HepG2 (cell line): ENCODE measurements at regions not wholly inside any gene's neighbourhood (a gene's known extent, or its start where the extent isn't known, plus 50 kb on each side); places are given as distances from the start of the nearest gene placed in this dataset.

Experiments used
- ARID3A ChIP-seq: IDR thresholded peaks from 2 replicates; pipeline ENCODE4 v1.6.1; 2012; ENCODE audit warnings: low read depth, low read length, improper control_type of control experiment
- ARID5B ChIP-seq: IDR thresholded peaks from 2 replicates; pipeline ENCODE4 v1.4.0; 2020; ENCODE audit warnings: mild to moderate bottlenecking, missing genetic modification reagents
- CTCF ChIP-seq: sonication (generic); formaldehyde crosslinking; IDR thresholded peaks from 2 replicates; pipeline ENCODE4 v1.5.0; 2020; ENCODE audit warnings: mild to moderate bottlenecking, missing genetic modification reagents, moderate library complexity
- EED ChIP-seq: sonication (generic); formaldehyde crosslinking; IDR thresholded peaks from 2 replicates; pipeline ENCODE4 v1.5.0; 2020; ENCODE audit warnings: mild to moderate bottlenecking, missing genetic modification reagents
- HNF4A ChIP-seq: sonication (generic); formaldehyde crosslinking; IDR thresholded peaks from 2 replicates; pipeline ENCODE4 v1.4.0; 2020; ENCODE audit warnings: missing genetic modification reagents
- NFKBIZ ChIP-seq: IDR thresholded peaks from 2 replicates; pipeline ENCODE4 v1.6.1; 2018; ENCODE audit warnings: missing genetic modification reagents, missing compliant biosample characterization
- PATZ1 ChIP-seq: sonication (generic); formaldehyde crosslinking; IDR thresholded peaks from 2 replicates; pipeline ENCODE4 v1.4.0; 2020; ENCODE audit warnings: missing genetic modification reagents
- PAXIP1 ChIP-seq: sonication (generic); formaldehyde crosslinking; conservative IDR thresholded peaks from 2 replicates; pipeline ENCODE4 v1.4.0; 2020; ENCODE audit warnings: mild to moderate bottlenecking, missing genetic modification reagents, moderate library complexity
- REL ChIP-seq: sonication (generic); formaldehyde crosslinking; conservative IDR thresholded peaks from 2 replicates; pipeline ENCODE4 v1.8.0; 2022; ENCODE audit warnings: mild to moderate bottlenecking, missing genetic modification reagents, moderate library complexity
- SIX4 ChIP-seq: sonication (generic); formaldehyde crosslinking; IDR thresholded peaks from 2 replicates; pipeline ENCODE4 v1.4.0; 2020; ENCODE audit warnings: missing genetic modification reagents
- TBX3 ChIP-seq: fragments of 450-650 bp; IDR thresholded peaks from 2 replicates; pipeline ENCODE4 v1.6.1; 2017; ENCODE audit warnings: antibody characterized with exemption, mild to moderate bottlenecking, inconsistent platforms, borderline replicate concordance
- ZFP37 ChIP-seq: sonication (generic); formaldehyde crosslinking; IDR thresholded peaks from 2 replicates; pipeline ENCODE4 v1.4.0; 2020; ENCODE audit warnings: missing genetic modification reagents, borderline replicate concordance
- ZNF251 ChIP-seq: sonication (generic); formaldehyde crosslinking; IDR thresholded peaks from 2 replicates; pipeline ENCODE4 v1.9.0; 2021; ENCODE audit warnings: mild to moderate bottlenecking, missing genetic modification reagents
- TF ChIP-seq, protein P1 (sequence below): sonication (generic); formaldehyde crosslinking; IDR thresholded peaks from 2 replicates; pipeline ENCODE4 v1.8.0; 2022; ENCODE audit warnings: mild to moderate bottlenecking, missing genetic modification reagents

GRCh38 chr4:81737865-81738559 lies 266.3 kb upstream of the RASGEF1B start (continued):
- TF ChIP-seq PAXIP1 (CRISPR knock-in tag) (peak; percentile 50), NFKBIZ (CRISPR knock-in tag) (no peak), ZNF251 (CRISPR knock-in tag) (no peak), SIX4 (CRISPR knock-in tag) (no peak), PATZ1 (CRISPR knock-in tag) (no peak), EED (CRISPR knock-in tag) (no peak), HNF4A (CRISPR knock-in tag) (peak; percentile 37; the same call in 1 of the 2 replicates), REL (CRISPR knock-in tag) (no peak), ZFP37 (CRISPR knock-in tag) (no peak), ARID5B (CRISPR knock-in tag) (no peak), ARID3A (peak; percentile 52; the same call in 1 of the 2 replicates), TBX3 (peak; percentile 88), CTCF (CRISPR knock-in tag) (no peak)
- TF ChIP-seq, protein P1, sequence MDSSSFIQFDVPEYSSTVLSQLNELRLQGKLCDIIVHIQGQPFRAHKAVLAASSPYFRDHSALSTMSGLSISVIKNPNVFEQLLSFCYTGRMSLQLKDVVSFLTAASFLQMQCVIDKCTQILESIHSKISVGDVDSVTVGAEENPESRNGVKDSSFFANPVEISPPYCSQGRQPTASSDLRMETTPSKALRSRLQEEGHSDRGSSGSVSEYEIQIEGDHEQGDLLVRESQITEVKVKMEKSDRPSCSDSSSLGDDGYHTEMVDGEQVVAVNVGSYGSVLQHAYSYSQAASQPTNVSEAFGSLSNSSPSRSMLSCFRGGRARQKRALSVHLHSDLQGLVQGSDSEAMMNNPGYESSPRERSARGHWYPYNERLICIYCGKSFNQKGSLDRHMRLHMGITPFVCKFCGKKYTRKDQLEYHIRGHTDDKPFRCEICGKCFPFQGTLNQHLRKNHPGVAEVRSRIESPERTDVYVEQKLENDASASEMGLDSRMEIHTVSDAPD (CRISPR knock-in tag) = no peak
